H9 (cell line): ENCODE measurements at regions not wholly inside any gene's neighbourhood (a gene's known extent, or its start where the extent isn't known, plus 50 kb on each side); places are given as distances from the start of the nearest gene placed in this dataset.

Experiments used
- DNase-seq: peaks from one replicate; pipeline ENCODE4 v3.0.0-alpha.2; 2017
- H2AFZ ChIP-seq: one replicate; pipeline ENCODE4 v1.6.1; 2013; ENCODE audit warnings: mild to moderate bottlenecking, low read length, control low read depth, moderate library complexity
- H2AK5ac ChIP-seq: 2 replicates; pipeline ENCODE4 v1.6.1; 2013; ENCODE audit warnings: low read length, control low read depth, mixed read lengths; ENCODE audit not compliant: insufficient read length
- H2BK120ac ChIP-seq: one replicate; pipeline ENCODE4 v1.6.1; 2013; ENCODE audit warnings: low read depth, mild to moderate bottlenecking, low read length, control low read depth, inconsistent platforms; ENCODE audit not compliant: poor library complexity, severe bottlenecking
- H2BK12ac ChIP-seq: 2 replicates; pipeline ENCODE4 v1.6.1; 2013; ENCODE audit warnings: low read length, control low read depth, mixed read lengths, low read depth; ENCODE audit not compliant: insufficient read length
- H2BK15ac ChIP-seq: 2 replicates; pipeline ENCODE4 v1.6.1; 2013; ENCODE audit warnings: low read depth, low read length, control low read depth
- H2BK20ac ChIP-seq: one replicate; pipeline ENCODE4 v1.6.1; 2013; ENCODE audit warnings: low read depth, mild to moderate bottlenecking, low read length, control low read depth, inconsistent platforms; ENCODE audit not compliant: poor library complexity, severe bottlenecking
- H2BK5ac ChIP-seq: 2 replicates; pipeline ENCODE4 v1.6.1; 2013; ENCODE audit warnings: low read length, control low read depth, mixed read lengths; ENCODE audit not compliant: insufficient read length
- H3K14ac ChIP-seq: 2 replicates; pipeline ENCODE4 v1.6.1; 2013; ENCODE audit warnings: low read length, control low read depth; ENCODE audit not compliant: insufficient read depth
- H3K18ac ChIP-seq: 2 replicates; pipeline ENCODE4 v1.6.1; 2013; ENCODE audit warnings: low read depth, mild to moderate bottlenecking, mixed read lengths, low read length, control low read depth; ENCODE audit not compliant: insufficient read length
- H3K23ac ChIP-seq: 2 replicates; pipeline ENCODE4 v1.6.1; 2013; ENCODE audit warnings: low read length, control low read depth, mixed read lengths, low read depth; ENCODE audit not compliant: insufficient read length
- H3K23me2 ChIP-seq: 2 replicates; pipeline ENCODE4 v1.6.1; 2013; ENCODE audit warnings: low read depth, mild to moderate bottlenecking, mixed read lengths, low read length, control low read depth; ENCODE audit not compliant: insufficient read length, poor library complexity, severe bottlenecking
- H3K27ac ChIP-seq: 2 replicates; pipeline ENCODE4 v1.5.1; 2013; ENCODE audit warnings: low read length, control low read depth, mixed read lengths, low read depth; ENCODE audit not compliant: insufficient read length
- H3K27me3 ChIP-seq: 2 replicates; pipeline ENCODE4 v1.6.1; 2013; ENCODE audit warnings: low read length, control low read depth, inconsistent platforms; ENCODE audit not compliant: insufficient read depth
- H3K4ac ChIP-seq: 2 replicates; pipeline ENCODE4 v1.6.1; 2013; ENCODE audit warnings: low read depth, mild to moderate bottlenecking, control low read depth, inconsistent platforms, low read length, moderate library complexity
- H3K4me1 ChIP-seq: 2 replicates; pipeline ENCODE4 v1.6.1; 2013; ENCODE audit warnings: low read length, control low read depth, inconsistent platforms; ENCODE audit not compliant: insufficient read depth
- H3K4me2 ChIP-seq: 2 replicates; pipeline ENCODE4 v1.6.1; 2013; ENCODE audit warnings: low read length, control low read depth, mixed read lengths; ENCODE audit not compliant: insufficient read length, insufficient read depth
- H3K56ac ChIP-seq: 2 replicates; pipeline ENCODE4 v1.6.1; 2013; ENCODE audit warnings: low read depth, mild to moderate bottlenecking, mixed read lengths, low read length, control low read depth; ENCODE audit not compliant: insufficient read length
- H3K79me1 ChIP-seq: 2 replicates; pipeline ENCODE4 v1.6.1; 2013; ENCODE audit warnings: low read depth, mild to moderate bottlenecking, moderate library complexity, low read length, control low read depth, inconsistent platforms; ENCODE audit not compliant: insufficient read depth, poor library complexity, severe bottlenecking
- H3K79me2 ChIP-seq: 2 replicates; pipeline ENCODE4 v1.6.1; 2013; ENCODE audit warnings: low read length, control low read depth, inconsistent platforms; ENCODE audit not compliant: insufficient read depth
- H3K9ac ChIP-seq: 2 replicates; pipeline ENCODE4 v1.6.1; 2013; ENCODE audit warnings: low read length, control low read depth, mixed read lengths; ENCODE audit not compliant: insufficient read length; ENCODE audit errors: extremely low read depth
- H3K9me3 ChIP-seq: one replicate; pipeline ENCODE4 v1.6.1; 2013; ENCODE audit warnings: low read depth, low read length, inconsistent platforms; ENCODE audit not compliant: control insufficient read depth
- H3T11ph ChIP-seq: one replicate; pipeline ENCODE4 v1.6.1; 2013; ENCODE audit warnings: mild to moderate bottlenecking, low read length, control low read depth, inconsistent platforms
- H4K20me1 ChIP-seq: one replicate; pipeline ENCODE4 v1.6.1; 2013; ENCODE audit not compliant: control insufficient read depth, insufficient read length, insufficient read depth
- H4K5ac ChIP-seq: 2 replicates; pipeline ENCODE4 v1.6.1; 2013; ENCODE audit warnings: low read depth, mild to moderate bottlenecking, mixed read lengths, low read length, control low read depth; ENCODE audit not compliant: insufficient read length
- H4K8ac ChIP-seq: replicated peaks from 2 replicates; pipeline ENCODE4 v1.6.1; 2013; ENCODE audit warnings: low read length, control low read depth, mixed read lengths, low read depth; ENCODE audit not compliant: insufficient read length
- H4K91ac ChIP-seq: 2 replicates; pipeline ENCODE4 v1.6.1; 2013; ENCODE audit warnings: low read depth, mild to moderate bottlenecking, moderate library complexity, mixed read lengths, low read length, control low read depth; ENCODE audit not compliant: insufficient read length
- H3K27ac Mint-ChIP-seq, 3 experiments: 2 replicates in 2 of 3; 3 replicates in 1 of 3; pipeline ENCODE4 v1.8.0; 2020 to 2021; ENCODE audit warnings: mixed read lengths in 3 of 3, mild to moderate bottlenecking in 1 of 3, moderate library complexity in 1 of 3
- H3K27me3 Mint-ChIP-seq: 2 replicates; pipeline ENCODE4 v1.8.0; 2021; ENCODE audit warnings: low read depth, mild to moderate bottlenecking, moderate library complexity, mixed read lengths
- H3K36me3 Mint-ChIP-seq, 3 experiments: 2 replicates in 2 of 3; 3 replicates in 1 of 3; pipeline ENCODE4 v1.8.0; 2020 to 2021; ENCODE audit warnings: low read depth in 3 of 3, mixed read lengths in 3 of 3; ENCODE audit not compliant: insufficient read depth in 1 of 3
- H3K4me1 Mint-ChIP-seq, 2 experiments: 2 replicates each; pipeline ENCODE4 v1.8.0; 2020; ENCODE audit warnings: mixed read lengths in 2 of 2
- H3K4me3 Mint-ChIP-seq, 2 experiments: 2 replicates in 1 of 2; 3 replicates in 1 of 2; pipeline ENCODE4 v1.8.0; 2020 to 2021; ENCODE audit warnings: mild to moderate bottlenecking in 2 of 2, mixed read lengths in 2 of 2, moderate library complexity in 1 of 2
- H3K9me3 Mint-ChIP-seq, 2 experiments: 2 replicates in 1 of 2; 3 replicates in 1 of 2; pipeline ENCODE4 v1.8.0; 2020; ENCODE audit warnings: mild to moderate bottlenecking in 2 of 2, mixed read lengths in 2 of 2, moderate library complexity in 1 of 2
- TF ChIP-seq, protein P1 (sequence below): fragments of 200-600 bp; sonication (generic); conservative IDR thresholded peaks from 3 replicates; pipeline ENCODE4 v1.8.0; 2021; ENCODE audit warnings: antibody characterized with exemption, mild to moderate bottlenecking

DNA sequence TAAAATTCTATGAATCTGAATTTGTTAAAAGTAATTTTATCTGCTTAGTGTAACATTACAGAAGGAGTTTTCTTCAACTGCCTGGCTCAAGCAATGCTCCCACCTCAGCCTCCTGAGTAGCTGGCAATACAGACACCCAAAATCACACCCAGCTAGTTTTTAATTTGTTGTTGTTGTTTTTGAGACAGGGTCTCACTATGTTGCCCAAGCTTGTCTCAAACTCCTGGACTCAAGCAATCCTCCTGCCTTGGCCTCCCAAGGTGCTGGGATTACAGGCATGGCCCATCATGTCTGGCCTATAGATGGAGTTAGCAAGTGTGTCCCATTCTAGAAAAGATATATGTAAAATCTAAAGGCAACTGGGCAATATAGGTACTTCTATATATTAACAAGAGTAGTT lies 1580.4 kb upstream of the PRR20A start:
- no peak overlapping the region for H2AFZ ChIP-seq
- H3K27me3 Mint-ChIP-seq, result no peaks in the 10 kb centered on the region
- H3K23ac ChIP-seq, result no peak overlapping the region
- H3K27ac Mint-ChIP-seq, result no peak overlapping the region
- no peak overlapping the region for H3K4me2 ChIP-seq
- DNase-seq, result no peak
- H3K27ac ChIP-seq, result no peak overlapping the region
- no peak overlapping the region for H3K18ac ChIP-seq
- peaks cover 7 to 9% of the 10 kb centered on the region in 2 experiments; a peak in 2 of 5 replicates for H3K9me3 Mint-ChIP-seq
- H3K36me3 Mint-ChIP-seq, result peaks cover 15 to 24% (median 17%) of the 10 kb centered on the region in 3 experiments
- no peak overlapping the region for H2BK5ac ChIP-seq
- no peak overlapping the region for H2AK5ac ChIP-seq
- no peak overlapping the region for H4K91ac ChIP-seq
- no peak overlapping the region for H2BK120ac ChIP-seq
- H4K20me1 ChIP-seq, result no peaks in the 10 kb centered on the region
- no peak overlapping the region for H3K4ac ChIP-seq
- H3K4me1 ChIP-seq, result no peaks in the 10 kb centered on the region
- no peaks in the 10 kb centered on the region for H3K9me3 ChIP-seq
- H3K56ac ChIP-seq, result no peak overlapping the region
- H3K4me3 Mint-ChIP-seq, result no peak overlapping the region
- H3K27me3 ChIP-seq, result no peaks in the 10 kb centered on the region
- H2BK12ac ChIP-seq, result no peak overlapping the region
- no peak overlapping the region for H4K8ac ChIP-seq
- H2BK20ac ChIP-seq, result no peak overlapping the region
- H4K5ac ChIP-seq, result no peak overlapping the region
- H3K14ac ChIP-seq, result no peak overlapping the region
- H3K4me1 Mint-ChIP-seq, result peaks cover 14 to 16% of the 10 kb centered on the region in 2 experiments
- no peak overlapping the region for H2BK15ac ChIP-seq
- no peaks in the 10 kb centered on the region for H3K79me2 ChIP-seq
- H3K23me2 ChIP-seq, result no peaks in the 10 kb centered on the region
- TF ChIP-seq, protein P1, sequence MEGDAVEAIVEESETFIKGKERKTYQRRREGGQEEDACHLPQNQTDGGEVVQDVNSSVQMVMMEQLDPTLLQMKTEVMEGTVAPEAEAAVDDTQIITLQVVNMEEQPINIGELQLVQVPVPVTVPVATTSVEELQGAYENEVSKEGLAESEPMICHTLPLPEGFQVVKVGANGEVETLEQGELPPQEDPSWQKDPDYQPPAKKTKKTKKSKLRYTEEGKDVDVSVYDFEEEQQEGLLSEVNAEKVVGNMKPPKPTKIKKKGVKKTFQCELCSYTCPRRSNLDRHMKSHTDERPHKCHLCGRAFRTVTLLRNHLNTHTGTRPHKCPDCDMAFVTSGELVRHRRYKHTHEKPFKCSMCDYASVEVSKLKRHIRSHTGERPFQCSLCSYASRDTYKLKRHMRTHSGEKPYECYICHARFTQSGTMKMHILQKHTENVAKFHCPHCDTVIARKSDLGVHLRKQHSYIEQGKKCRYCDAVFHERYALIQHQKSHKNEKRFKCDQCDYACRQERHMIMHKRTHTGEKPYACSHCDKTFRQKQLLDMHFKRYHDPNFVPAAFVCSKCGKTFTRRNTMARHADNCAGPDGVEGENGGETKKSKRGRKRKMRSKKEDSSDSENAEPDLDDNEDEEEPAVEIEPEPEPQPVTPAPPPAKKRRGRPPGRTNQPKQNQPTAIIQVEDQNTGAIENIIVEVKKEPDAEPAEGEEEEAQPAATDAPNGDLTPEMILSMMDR, result no peak
- H3K9ac ChIP-seq, result no peak overlapping the region
- no peak overlapping the region for H3T11ph ChIP-seq
- H3K79me1 ChIP-seq, result no peaks in the 10 kb centered on the region
